CD4-positive, CD25-positive, alpha-beta regulatory T cell (primary cell): ENCODE measurements at regions not wholly inside any gene's neighbourhood (a gene's known extent, or its start where the extent isn't known, plus 50 kb on each side); places are given as distances from the start of the nearest gene placed in this dataset.

Experiments used
- ATAC-seq, 2 donors: fragments of 150-1000 bp; cut with Tn5 transposase; one replicate each; pipeline ENCODE4 v1.10.0; 2021; ENCODE audit warnings: low read depth in 2 of 2, moderate number of reproducible peaks in 2 of 2, moderate library complexity in 1 of 2
- DNase-seq, 3 donors: peaks; one replicate each; pipeline versions ENCODE4 v3.0.0 to v3.0.0-alpha.2; 2012 to 2022; ENCODE audit warnings: mixed read lengths in 1 of 3
- H3K27ac ChIP-seq: one replicate; pipeline ENCODE4 v1.7.0; 2013; ENCODE audit warnings: mild to moderate bottlenecking, low read length; ENCODE audit not compliant: insufficient read depth, poor library complexity, severe bottlenecking
- H3K27me3 ChIP-seq: one replicate; pipeline ENCODE4 v1.7.0; 2013; ENCODE audit warnings: low read length; ENCODE audit not compliant: control insufficient read depth, insufficient read depth
- H3K36me3 ChIP-seq: one replicate; pipeline ENCODE4 v1.7.0; 2013; ENCODE audit warnings: mild to moderate bottlenecking, low read length, moderate library complexity; ENCODE audit not compliant: control insufficient read depth, insufficient read depth
- H3K4me1 ChIP-seq: 2 replicates; pipeline ENCODE4 v1.7.0; 2013; ENCODE audit warnings: mild to moderate bottlenecking, low read length; ENCODE audit not compliant: insufficient read depth, control insufficient read depth, poor library complexity, severe bottlenecking
- H3K4me3 ChIP-seq: one replicate; pipeline ENCODE4 v1.7.0; 2013; ENCODE audit warnings: low read depth, mild to moderate bottlenecking, low read length, moderate library complexity
- H3K9me3 ChIP-seq, 2 experiments: 1 replicate in 1 of 2; 2 replicates in 1 of 2; pipeline ENCODE4 v1.7.0; 2013; ENCODE audit warnings: low read length in 2 of 2, mild to moderate bottlenecking in 1 of 2, moderate library complexity in 1 of 2; ENCODE audit not compliant: control insufficient read depth in 2 of 2
- H3K27ac Mint-ChIP-seq, 3 donors: one replicate each; pipeline ENCODE4 v1.8.0; 2020 to 2022; ENCODE audit warnings: mild to moderate bottlenecking in 3 of 3, mixed read lengths in 3 of 3, moderate library complexity in 2 of 3
- H3K27me3 Mint-ChIP-seq: one replicate; pipeline ENCODE4 v1.8.0; 2022; ENCODE audit warnings: mild to moderate bottlenecking, mixed read lengths
- H3K36me3 Mint-ChIP-seq: one replicate; pipeline ENCODE4 v1.8.0; 2020; ENCODE audit warnings: mixed read lengths
- H3K4me1 Mint-ChIP-seq, 4 donors: one replicate each; pipeline ENCODE4 v1.8.0; 2020 to 2022; ENCODE audit warnings: mixed read lengths in 4 of 4, mild to moderate bottlenecking in 1 of 4
- H3K4me3 Mint-ChIP-seq, 4 donors: one replicate each; pipeline ENCODE4 v1.8.0; 2020 to 2022; ENCODE audit warnings: mild to moderate bottlenecking in 4 of 4, mixed read lengths in 4 of 4, moderate library complexity in 3 of 4
- H3K9me3 Mint-ChIP-seq, 7 donors: one replicate each; pipeline ENCODE4 v1.8.0; 2020 to 2022; ENCODE audit warnings: mixed read lengths in 7 of 7, mild to moderate bottlenecking in 3 of 7, moderate library complexity in 2 of 7

DNA sequence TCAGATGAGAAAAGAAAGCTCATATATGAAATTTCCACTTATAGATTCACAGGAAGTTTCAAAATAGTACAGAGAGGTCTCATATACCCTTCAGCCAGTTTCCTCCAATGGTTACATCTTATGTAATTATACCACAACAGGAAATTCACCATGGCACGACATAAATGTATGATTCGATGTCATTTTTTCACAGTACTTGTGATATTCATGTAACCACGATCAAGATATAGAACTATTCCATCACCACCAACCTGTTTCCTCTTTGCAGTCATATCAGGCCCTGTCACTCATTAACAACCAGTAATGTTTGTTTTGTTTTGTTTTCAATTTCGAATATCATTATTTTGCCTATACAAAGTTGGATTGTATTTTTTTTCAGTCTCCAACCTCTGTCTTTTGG, 314.3 kb upstream of the POU3F3 start:
- no peaks in the 10 kb centered on the region for H3K27me3 Mint-ChIP-seq
- H3K4me3 Mint-ChIP-seq, result no peak overlapping the region
- DNase-seq, result no peak

DNA sequence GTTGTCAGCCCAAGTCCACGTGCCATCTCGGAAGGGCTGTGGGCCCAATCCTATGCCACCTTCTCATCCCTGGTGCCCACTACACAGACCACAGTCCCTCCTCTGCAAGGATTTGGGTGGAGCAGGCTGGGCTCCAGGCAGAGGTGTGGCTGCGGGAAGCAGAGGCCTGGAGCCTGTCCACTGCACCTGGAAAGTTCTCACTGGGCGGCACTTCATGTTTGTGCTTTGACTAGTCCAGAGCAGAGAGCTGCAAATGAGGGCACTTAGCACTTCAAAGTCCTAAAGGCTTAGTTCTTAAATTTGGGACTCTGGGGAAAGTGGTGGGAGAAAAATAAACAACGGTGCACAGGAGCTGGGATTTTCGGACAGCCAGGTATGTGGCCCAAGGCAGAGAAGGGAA, 308.9 kb upstream of the POU3F3 start:
- ATAC-seq, result no peak
- Mint-ChIP-seq H3K4me3 (no peak overlapping the region), H3K4me1 (no peaks in the 10 kb centered on the region), H3K36me3 (no peaks in the 10 kb centered on the region), H3K27me3 (no peaks in the 10 kb centered on the region), H3K9me3 (peaks cover 0 to 5% (median 2%) of the 10 kb centered on the region in 7 donors), H3K27ac (no peak overlapping the region)
- Histone ChIP-seq H3K4me1 (no peaks in the 10 kb centered on the region), H3K4me3 (no peak overlapping the region), H3K36me3 (no peaks in the 10 kb centered on the region), H3K9me3 (no peaks in the 10 kb centered on the region), H3K27me3 (no peaks in the 10 kb centered on the region), H3K27ac (no peak overlapping the region)
- DNase-seq, result no peak

More for the DNA sequence above, 314.3 kb upstream of the POU3F3 start:
- no peak for ATAC-seq
- Mint-ChIP-seq H3K36me3 (no peaks in the 10 kb centered on the region), H3K9me3 (peaks cover 0 to 8% (median 2%) of the 10 kb centered on the region in 7 donors), H3K4me1 (no peaks in the 10 kb centered on the region), H3K27ac (no peak overlapping the region)
- no peaks in the 10 kb centered on the region for H3K36me3 ChIP-seq
- H3K27me3 ChIP-seq, result no peaks in the 10 kb centered on the region
- no peak overlapping the region for H3K27ac ChIP-seq
- H3K4me1 ChIP-seq, result no peaks in the 10 kb centered on the region
- no peak overlapping the region for H3K4me3 ChIP-seq
- no peaks in the 10 kb centered on the region for H3K9me3 ChIP-seq

DNA sequence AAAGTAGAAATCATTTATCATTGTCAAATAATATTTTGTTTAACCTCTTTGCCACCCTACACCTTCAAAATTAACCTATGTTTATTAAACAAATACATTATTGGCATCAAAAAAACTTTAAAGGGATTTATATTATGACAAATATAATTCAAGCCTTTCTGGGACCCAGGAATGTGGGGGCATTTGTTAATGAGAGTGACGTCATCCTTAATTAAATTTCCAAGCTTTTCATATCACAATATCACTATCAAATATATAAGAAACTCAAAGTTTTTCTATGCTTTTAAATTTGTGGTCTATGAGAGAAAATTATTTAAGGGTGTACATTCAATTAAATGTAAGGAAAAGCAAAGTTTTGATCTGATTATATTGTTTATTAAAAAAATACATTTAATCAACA, 307.4 kb upstream of the POU3F3 start:
- Mint-ChIP-seq H3K36me3 (no peaks in the 10 kb centered on the region), H3K4me1 (no peaks in the 10 kb centered on the region), H3K4me3 (no peak overlapping the region), H3K27me3 (no peaks in the 10 kb centered on the region), H3K9me3 (peaks cover 0 to 4% (median 3%) of the 10 kb centered on the region in 7 donors), H3K27ac (no peak overlapping the region)
- Histone ChIP-seq H3K4me3 (no peak overlapping the region), H3K27ac (no peak overlapping the region), H3K36me3 (no peaks in the 10 kb centered on the region), H3K4me1 (no peaks in the 10 kb centered on the region), H3K9me3 (no peaks in the 10 kb centered on the region), H3K27me3 (no peaks in the 10 kb centered on the region)
- no peak for DNase-seq
- no peak for ATAC-seq

DNA sequence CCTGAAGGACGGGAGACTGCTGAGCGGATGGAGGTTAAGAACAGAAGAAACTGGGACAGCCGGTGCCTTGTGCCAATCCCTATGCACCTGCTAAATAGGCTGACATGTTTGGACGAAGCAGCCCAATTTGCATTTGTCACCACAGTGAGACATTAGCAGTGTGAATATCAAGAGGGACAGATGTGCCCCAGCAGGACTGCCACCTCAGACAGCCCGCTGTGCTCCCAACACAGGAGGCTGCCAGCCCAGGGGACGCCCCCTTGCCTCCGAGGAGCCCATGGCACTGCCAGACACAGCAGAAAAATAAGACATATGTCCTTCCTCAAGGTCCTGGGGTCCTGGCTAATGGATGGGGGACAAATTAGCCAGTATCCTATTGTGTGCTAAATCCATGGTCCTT, 306.7 kb upstream of the POU3F3 start:
- Mint-ChIP-seq H3K4me1 (no peaks in the 10 kb centered on the region), H3K9me3 (peaks cover 0 to 4% (median 3%) of the 10 kb centered on the region in 7 donors), H3K27ac (no peak overlapping the region), H3K4me3 (no peak overlapping the region), H3K36me3 (no peaks in the 10 kb centered on the region), H3K27me3 (no peaks in the 10 kb centered on the region)
- H3K4me3 ChIP-seq, result no peak overlapping the region
- no peak for DNase-seq
- no peaks in the 10 kb centered on the region for H3K27me3 ChIP-seq
- no peak for ATAC-seq
- no peaks in the 10 kb centered on the region for H3K4me1 ChIP-seq
- H3K36me3 ChIP-seq, result no peaks in the 10 kb centered on the region
- H3K9me3 ChIP-seq, result no peaks in the 10 kb centered on the region
- H3K27ac ChIP-seq, result no peak overlapping the region

DNA sequence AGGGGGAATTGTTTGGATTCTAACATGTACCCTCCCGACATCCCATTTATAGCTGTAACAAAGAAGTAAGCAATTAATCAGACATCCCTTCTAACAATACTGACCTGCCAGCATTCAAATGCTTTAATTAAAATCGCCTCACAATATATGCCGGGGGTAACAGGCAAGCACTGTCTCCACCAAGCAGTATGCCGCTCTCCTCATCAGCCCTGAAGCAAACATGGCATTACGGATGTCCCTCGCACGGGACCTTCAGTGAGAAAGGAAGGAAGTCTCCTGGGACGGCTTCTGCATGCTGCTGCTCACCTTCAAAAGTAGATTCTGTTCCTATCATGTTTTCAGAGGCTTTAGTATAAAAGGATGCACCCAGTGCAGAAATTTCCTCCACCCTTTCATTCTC, 292.7 kb upstream of the POU3F3 start:
- Histone ChIP-seq H3K27ac (no peak overlapping the region), H3K27me3 (no peaks in the 10 kb centered on the region), H3K36me3 (no peaks in the 10 kb centered on the region), H3K4me1 (no peaks in the 10 kb centered on the region), H3K4me3 (no peak overlapping the region), H3K9me3 (no peaks in the 10 kb centered on the region)
- no peak overlapping the region for H3K4me3 Mint-ChIP-seq
- H3K36me3 Mint-ChIP-seq, result no peaks in the 10 kb centered on the region
- DNase-seq, result no peak
- H3K27ac Mint-ChIP-seq, result peak overlapping the region in 1 of 3 donors; percentile 2
- H3K4me1 Mint-ChIP-seq, result no peaks in the 10 kb centered on the region
- no peaks in the 10 kb centered on the region for H3K27me3 Mint-ChIP-seq
- ATAC-seq, result no peak
- peaks cover 0 to 10% (median 2%) of the 10 kb centered on the region in 7 donors for H3K9me3 Mint-ChIP-seq

DNA sequence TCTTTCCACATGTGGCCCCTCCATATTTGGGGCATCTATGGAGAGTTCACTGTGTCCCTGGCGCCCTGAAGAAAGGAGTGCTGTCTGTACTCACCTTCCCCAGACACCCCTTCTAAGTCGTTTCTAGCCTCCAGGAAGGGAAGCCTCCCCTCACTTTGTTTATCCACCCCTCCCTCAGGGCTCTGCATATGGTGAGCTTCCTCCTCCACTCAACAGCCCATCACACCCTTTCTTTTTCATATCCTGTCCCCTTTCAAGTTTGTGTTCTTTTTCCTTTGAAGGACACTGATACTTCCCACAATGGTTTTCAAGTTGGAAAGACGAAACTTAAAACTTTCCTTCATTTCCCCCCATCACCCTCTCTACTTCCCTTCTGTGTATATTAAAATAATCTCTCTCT, 291.4 kb upstream of the POU3F3 start:
- H3K4me1 ChIP-seq, result no peaks in the 10 kb centered on the region
- Mint-ChIP-seq H3K27me3 (no peaks in the 10 kb centered on the region), H3K27ac (no peak overlapping the region), H3K4me1 (no peaks in the 10 kb centered on the region), H3K4me3 (no peak overlapping the region), H3K36me3 (no peaks in the 10 kb centered on the region), H3K9me3 (peaks cover 0 to 10% (median 2%) of the 10 kb centered on the region in 7 donors)
- no peak for ATAC-seq
- no peak overlapping the region for H3K27ac ChIP-seq
- H3K9me3 ChIP-seq, result no peaks in the 10 kb centered on the region
- no peaks in the 10 kb centered on the region for H3K36me3 ChIP-seq
- H3K4me3 ChIP-seq, result no peak overlapping the region
- H3K27me3 ChIP-seq, result no peaks in the 10 kb centered on the region
- DNase-seq, result no peak

DNA sequence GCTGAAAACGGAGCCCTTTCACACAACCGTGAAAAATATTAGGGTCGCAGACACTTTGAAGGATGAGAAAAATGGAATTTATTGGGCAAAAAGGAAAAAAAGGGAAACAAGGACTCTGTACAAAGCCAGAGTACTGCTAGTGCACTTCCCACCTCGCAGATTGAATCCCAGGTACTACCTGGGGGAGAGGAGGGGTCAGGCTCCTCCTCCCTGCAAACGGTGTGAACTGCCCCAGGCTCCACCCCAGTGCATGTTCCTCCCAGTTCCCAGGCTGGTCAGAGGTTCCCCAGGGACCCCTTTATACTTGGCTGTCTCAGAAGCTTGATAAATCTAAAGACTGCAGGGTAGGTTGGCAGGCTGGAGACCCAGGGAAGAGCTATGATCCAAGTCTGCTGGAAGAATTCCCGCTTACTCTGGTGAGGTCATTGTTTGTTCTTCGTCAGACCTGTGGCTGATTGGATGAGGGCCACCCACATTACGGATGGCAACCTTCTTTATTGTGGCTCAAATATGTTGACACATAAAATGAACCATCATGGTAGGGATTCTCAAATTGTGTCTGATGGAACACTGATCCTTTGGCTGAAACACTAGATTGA, 290.4 kb upstream of the POU3F3 start:
- H3K9me3 ChIP-seq, result no peaks in the 10 kb centered on the region
- ATAC-seq, result no peak
- H3K4me1 Mint-ChIP-seq, result no peaks in the 10 kb centered on the region

DNA sequence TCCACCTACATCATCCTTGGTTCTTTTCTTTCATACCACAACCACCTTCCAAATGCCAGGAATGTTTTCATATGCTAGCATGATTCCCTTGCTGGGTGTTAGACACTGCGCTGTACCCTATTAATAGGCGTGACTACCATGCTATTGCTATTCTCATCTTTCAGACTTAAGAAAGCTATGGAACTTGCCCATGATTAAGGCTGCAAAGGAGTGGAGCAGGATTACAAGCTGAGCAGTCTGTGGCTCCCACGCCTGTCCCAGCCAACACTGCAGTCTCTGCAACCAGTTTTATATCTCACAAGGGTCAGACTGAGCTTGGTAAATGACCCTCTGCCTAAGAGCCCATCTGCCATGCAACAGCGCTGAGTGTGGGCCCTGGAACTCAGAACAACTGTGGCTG, 285.7 kb upstream of the POU3F3 start:
- H3K27ac ChIP-seq, result no peak overlapping the region
- no peaks in the 10 kb centered on the region for H3K36me3 Mint-ChIP-seq
- no peaks in the 10 kb centered on the region for H3K27me3 ChIP-seq
- no peak overlapping the region for H3K27ac Mint-ChIP-seq
- H3K4me1 Mint-ChIP-seq, result no peaks in the 10 kb centered on the region
- H3K4me1 ChIP-seq, result no peaks in the 10 kb centered on the region
- no peaks in the 10 kb centered on the region for H3K36me3 ChIP-seq
- H3K4me3 ChIP-seq, result no peak overlapping the region
- DNase-seq, result no peak
- H3K9me3 ChIP-seq, result no peaks in the 10 kb centered on the region
- H3K9me3 Mint-ChIP-seq, result peaks cover 0 to 7% (median 2%) of the 10 kb centered on the region in 7 donors
- no peak overlapping the region for H3K4me3 Mint-ChIP-seq
- ATAC-seq, result no peak
- no peaks in the 10 kb centered on the region for H3K27me3 Mint-ChIP-seq

More for the DNA sequence above, 290.4 kb upstream of the POU3F3 start:
- Mint-ChIP-seq H3K9me3 (peaks cover 0 to 7% (median 2%) of the 10 kb centered on the region in 7 donors), H3K36me3 (no peaks in the 10 kb centered on the region), H3K4me3 (no peak overlapping the region), H3K27me3 (no peaks in the 10 kb centered on the region), H3K27ac (no peak overlapping the region)
- no peak for DNase-seq
- H3K4me3 ChIP-seq, result no peak overlapping the region
- H3K27me3 ChIP-seq, result no peaks in the 10 kb centered on the region
- no peaks in the 10 kb centered on the region for H3K36me3 ChIP-seq
- no peak overlapping the region for H3K27ac ChIP-seq
- no peaks in the 10 kb centered on the region for H3K4me1 ChIP-seq
